ENCODE measurements at regions not wholly inside any gene's neighbourhood (a gene's known extent, or its start where the extent isn't known, plus 50 kb on each side); places are given as distances from the start of the nearest gene placed in this dataset.
"Not testable (repeated sequence)": the region's sequence is repeated elsewhere in the genome, so short reads cannot be mapped to it uniquely, and the experiment has no call there.

GRCh38 chr15:36430726-36431265, 148.6 kb upstream of the CDIN1 start:
- no peak for DNase-seq

DNA sequence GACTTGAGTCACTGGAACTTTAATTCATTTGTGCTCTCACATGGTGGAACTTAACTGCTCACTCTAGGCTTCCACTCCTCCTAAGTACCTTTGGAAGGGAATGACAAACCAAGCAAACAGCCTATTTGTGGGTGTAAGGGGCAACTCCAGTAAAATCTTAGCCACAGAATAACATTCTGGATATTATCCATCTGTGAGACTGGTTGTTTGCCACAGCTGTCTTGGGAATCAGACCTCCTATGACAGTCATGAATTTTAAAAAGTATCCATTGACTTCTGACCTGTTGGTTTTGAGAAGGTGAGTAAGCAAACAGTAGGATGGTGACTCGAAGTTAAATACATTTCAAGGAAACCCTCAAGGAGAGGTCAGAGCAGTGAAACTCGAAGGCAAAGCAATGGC, 147.3 kb upstream of the CDIN1 start:
- DNase-seq, result no peak

GRCh38 chr15:36434177-36434576, 145.2 kb upstream of the CDIN1 start:
- DNase-seq, result no peak

- DNase-seq, result no peak
These were observed 140.9 kb upstream of the CDIN1 start for GRCh38 chr15:36438499-36438898.

DNA sequence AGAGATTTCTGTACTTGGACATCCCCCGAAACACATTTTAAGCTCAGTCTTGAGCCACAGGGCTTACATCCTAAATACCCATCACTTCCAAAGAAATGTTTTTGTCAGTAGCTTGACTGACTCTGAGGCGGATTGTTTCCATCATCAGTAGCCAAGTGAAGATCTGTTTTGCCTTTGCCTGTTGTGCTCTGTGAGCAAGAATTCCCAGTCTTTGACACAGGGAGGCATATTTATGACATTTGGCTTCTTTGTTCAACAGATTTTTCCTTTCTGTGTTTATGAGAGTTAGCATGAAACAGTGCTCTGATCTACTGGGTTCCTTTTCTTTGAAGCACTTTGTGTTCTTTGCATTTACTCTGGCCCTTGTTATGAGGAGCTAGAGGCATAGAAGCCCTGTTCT, 132.1 kb upstream of the CDIN1 start:
- DNase-seq, result no peak

GRCh38 chr15:36448418-36448817, 131.0 kb upstream of the CDIN1 start:
- DNase-seq, result no peak

GRCh38 chr15:36449084-36449661, 130.3 kb upstream of the CDIN1 start:
- no peak for DNase-seq

DNA sequence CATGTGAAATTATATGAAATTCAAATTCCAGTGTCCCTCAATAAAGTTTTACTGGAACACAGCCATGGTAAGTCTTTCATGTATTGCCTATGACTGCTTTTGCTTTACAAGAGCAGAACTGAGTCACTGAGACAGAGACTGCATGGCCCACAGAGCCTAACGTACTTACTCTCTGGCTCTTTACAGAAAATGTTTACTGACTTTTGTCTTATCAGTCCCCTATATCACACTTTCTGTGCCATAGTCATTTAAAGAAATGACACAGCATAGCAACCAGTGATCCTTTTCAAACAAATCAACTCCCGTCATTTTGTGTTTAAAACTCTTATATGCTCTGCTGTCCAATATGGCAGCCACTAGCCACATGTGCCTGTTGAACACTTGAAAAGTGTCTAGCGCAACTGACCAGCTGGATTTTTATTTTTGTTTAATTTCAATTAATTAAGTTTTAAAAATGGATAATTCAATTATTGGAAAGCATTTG, 129.7 kb upstream of the CDIN1 start:
- no peak for DNase-seq

DNA sequence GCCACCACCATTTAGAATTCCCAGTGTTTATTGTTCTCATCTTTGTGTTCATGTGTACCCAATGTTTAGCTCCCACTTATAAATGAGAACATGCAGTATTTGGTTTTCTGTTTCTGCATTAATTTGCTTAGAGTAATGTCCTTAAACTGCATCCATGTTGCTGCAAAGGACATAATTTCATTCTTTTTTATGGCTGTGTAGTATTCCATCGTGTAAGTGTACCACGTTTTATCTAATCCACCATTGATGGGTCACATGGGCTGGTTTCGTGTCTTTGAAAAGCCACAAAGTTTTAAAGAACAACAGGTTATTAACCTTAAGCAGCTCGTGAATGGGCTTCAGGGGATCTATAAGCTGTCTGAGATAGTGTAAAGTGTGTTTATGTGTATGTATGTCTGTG, 125.2 kb upstream of the CDIN1 start:
- not testable (repeated sequence) for DNase-seq

- no peak for DNase-seq
These were observed 121.0 kb upstream of the CDIN1 start for GRCh38 chr15:36458411-36458810.

DNA sequence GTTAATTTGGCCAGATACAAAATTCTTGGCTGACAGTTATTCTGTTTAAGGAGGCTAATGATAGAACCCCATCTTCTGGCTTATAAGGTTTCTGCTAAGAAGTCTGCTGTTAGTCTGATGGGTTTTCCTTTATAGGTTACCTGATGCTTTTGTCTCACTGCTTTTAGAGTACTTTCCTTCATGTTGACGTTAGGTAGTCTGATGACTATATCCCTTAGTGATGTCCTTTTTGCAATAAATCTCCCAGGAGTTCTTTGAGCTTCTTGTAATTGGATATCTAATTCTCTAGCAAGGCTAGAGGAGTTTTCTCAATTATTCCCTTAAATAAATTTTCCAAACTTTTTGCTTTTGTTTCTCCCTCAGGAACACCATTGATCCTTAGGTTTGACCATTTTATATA, 114.1 kb upstream of the CDIN1 start:
- no peak for DNase-seq

GRCh38 chr15:36468746-36469145, 110.7 kb upstream of the CDIN1 start:
- no peak for DNase-seq

GRCh38 chr15:36469311-36469966, 110.0 kb upstream of the CDIN1 start:
- DNase-seq, result no peak

- DNase-seq, result no peak
These were observed 106.8 kb upstream of the CDIN1 start for GRCh38 chr15:36472672-36473071.

DNA sequence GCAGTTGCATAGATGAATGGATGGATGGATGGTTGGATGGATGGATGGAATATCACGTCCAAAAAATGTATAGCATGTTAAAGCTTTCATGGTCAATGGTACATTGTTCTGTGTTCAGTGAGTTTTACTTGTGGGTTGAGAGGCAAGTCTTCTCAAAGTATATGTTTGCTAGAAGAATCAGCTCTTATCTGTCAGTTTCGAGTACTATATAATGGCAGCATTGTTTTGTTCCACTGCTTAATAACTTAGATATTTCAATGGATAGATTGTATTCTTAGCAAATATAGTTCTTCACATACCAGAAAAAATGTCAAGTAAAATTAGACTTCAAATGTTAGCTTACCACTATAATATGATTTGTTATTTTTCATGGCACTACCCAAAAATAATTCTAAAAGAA, 100.9 kb upstream of the CDIN1 start:
- DNase-seq, result no peak

GRCh38 chr15:36479200-36479896, 100.1 kb upstream of the CDIN1 start:
- DNase-seq, result no peak

DNA sequence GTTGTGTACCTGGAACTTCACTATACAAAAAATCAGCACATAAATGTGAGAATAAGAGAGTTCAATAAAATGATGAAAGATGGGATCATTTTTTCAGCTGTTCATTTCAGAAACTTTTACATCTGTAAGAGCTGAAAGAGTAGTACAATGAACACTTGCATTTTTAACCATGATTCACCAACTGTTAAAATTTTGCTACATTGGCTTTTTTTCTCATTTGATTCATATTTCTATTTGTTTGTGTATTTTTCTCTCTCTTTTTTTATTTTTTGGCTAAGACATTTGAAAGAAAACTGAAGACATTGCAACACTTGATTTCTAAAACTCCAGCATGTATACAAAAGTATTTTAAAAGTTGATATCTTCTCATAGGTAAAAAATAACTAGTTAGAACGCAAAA, 98.3 kb upstream of the CDIN1 start:
- no peak for DNase-seq

DNA sequence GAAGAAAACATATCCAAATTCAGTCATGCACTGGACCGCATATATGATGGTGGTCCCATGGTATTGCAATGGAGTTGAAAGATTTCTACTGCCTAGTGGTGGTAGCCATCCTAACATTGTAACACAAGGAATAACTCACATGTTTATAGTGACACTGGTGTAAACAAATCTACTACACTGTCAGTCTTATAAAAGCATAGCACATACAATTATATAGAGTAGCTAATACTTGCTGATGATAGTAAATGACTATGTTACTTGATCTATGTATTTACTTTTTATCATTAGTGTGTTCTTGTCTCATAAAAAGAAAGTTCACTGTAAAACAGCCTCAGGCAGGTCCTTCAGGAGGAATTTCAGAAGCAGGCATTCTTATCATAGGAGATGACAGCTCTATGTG, 96.0 kb upstream of the CDIN1 start:
- DNase-seq, result no peak

GRCh38 chr15:36484038-36484778, 95.2 kb upstream of the CDIN1 start:
- DNase-seq, result no peak

GRCh38 chr15:36491912-36492311, 87.5 kb upstream of the CDIN1 start:
- DNase-seq, result no peak

- DNase-seq, result no peak
These were observed 83.9 kb upstream of the CDIN1 start for GRCh38 chr15:36495456-36495991.

DNA sequence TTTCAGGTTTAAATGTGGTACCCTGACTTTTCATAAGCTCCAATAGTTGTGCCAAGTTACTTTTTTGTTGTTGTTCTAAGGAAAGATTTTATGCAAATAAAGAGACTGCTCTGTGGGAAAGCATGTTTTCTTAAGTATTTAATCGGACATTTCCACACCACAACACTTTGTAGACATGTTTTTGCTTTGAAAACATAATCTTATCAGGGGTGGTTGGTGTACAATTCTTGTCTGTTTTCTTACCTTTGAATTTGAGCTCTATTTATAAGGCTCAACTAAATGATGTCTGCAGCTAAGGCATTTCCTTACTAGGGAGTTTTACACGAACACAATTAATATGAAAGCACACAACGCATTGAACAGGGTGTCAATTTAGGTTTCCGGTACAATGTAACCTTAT, 81.5 kb upstream of the CDIN1 start:
- DNase-seq, result no peak

- DNase-seq, result no peak
These were observed 81.0 kb upstream of the CDIN1 start for GRCh38 chr15:36498401-36498800.

Measured in NCI-H1694 treated with DMSO at 0.1 percent for 48 hours (cell line).